Activated naive CD4-positive, alpha-beta T cell treated with anti-CD3 and anti-CD28 coated beads, Interleukin-2, amount 50 U/mL, for 16 hours (primary cell): ENCODE measurements at regions not wholly inside any gene's neighbourhood (a gene's known extent, or its start where the extent isn't known, plus 50 kb on each side); places are given as distances from the start of the nearest gene placed in this dataset.
"Not testable (repeated sequence)": the region's sequence is repeated elsewhere in the genome, so short reads cannot be mapped to it uniquely, and the experiment has no call there.

ENCODE experiments used
- DNase-seq: peaks from one replicate; pipeline ENCODE4 v3.0.0-alpha.2; 2020

- DNase-seq = peak; percentile 52
Observed at GRCh38 chr5:42949348-42950115, 90.6 kb downstream of the ANXA2R start.

GRCh38 chr5:42948961-42949347 is 91.2 kb downstream of the ANXA2R start:
- peak; percentile 63 for DNase-seq

GRCh38 chr5:42944989-42945388 is 95.1 kb downstream of the ANXA2R start:
- DNase-seq = no peak

GRCh38 chr5:42943931-42944631 is 96.0 kb downstream of the ANXA2R start:
- no peak for DNase-seq

- DNase-seq = no peak
Observed at GRCh38 chr5:42940853-42941252, 99.3 kb downstream of the ANXA2R start.

- DNase-seq = not testable (repeated sequence)
Observed at GRCh38 chr5:42932011-42932410, 108.1 kb downstream of the ANXA2R start.

GRCh38 chr5:42931451-42931850 is 108.7 kb downstream of the ANXA2R start:
- DNase-seq = not testable (repeated sequence)

- DNase-seq = no peak
Observed at GRCh38 chr5:42930934-42931333, 109.2 kb downstream of the ANXA2R start.

GRCh38 chr5:42929871-42930270 is 110.2 kb downstream of the ANXA2R start:
- no peak for DNase-seq

GRCh38 chr5:42927730-42928129 is 112.4 kb downstream of the ANXA2R start:
- DNase-seq = no peak

- DNase-seq = no peak
Observed at GRCh38 chr5:42924686-42925085, 113.0 kb upstream of the SELENOP start.

GRCh38 chr5:42924226-42924625 is 112.5 kb upstream of the SELENOP start:
- DNase-seq = no peak

- DNase-seq = no peak
Observed at GRCh38 chr5:42923710-42924109, 112.0 kb upstream of the SELENOP start.

GRCh38 chr5:42919600-42919999 is 107.9 kb upstream of the SELENOP start:
- DNase-seq = no peak

GRCh38 chr5:42915306-42915866 is 103.7 kb upstream of the SELENOP start:
- DNase-seq = no peak

GRCh38 chr5:42912184-42912798 is 100.6 kb upstream of the SELENOP start:
- DNase-seq = peak; percentile 61

GRCh38 chr5:42908509-42909488 is 97.1 kb upstream of the SELENOP start:
- DNase-seq = peak; percentile 90

GRCh38 chr5:42908086-42908485 is 96.4 kb upstream of the SELENOP start:
- DNase-seq = no peak

- no peak for DNase-seq
Observed at GRCh38 chr5:42905827-42906226, 94.1 kb upstream of the SELENOP start.

- DNase-seq = no peak
Observed at GRCh38 chr5:42900734-42901133, 89.0 kb upstream of the SELENOP start.

- DNase-seq = no peak
Observed at GRCh38 chr5:42898760-42899159, 87.1 kb upstream of the SELENOP start.

- no peak for DNase-seq
Observed at GRCh38 chr5:42896523-42896922, 84.8 kb upstream of the SELENOP start.
